DND-41 (cell line): ENCODE measurements at regions not wholly inside any gene's neighbourhood (a gene's known extent, or its start where the extent isn't known, plus 50 kb on each side); places are given as distances from the start of the nearest gene placed in this dataset.

Experiments used
- EZH2 ChIP-seq: IDR thresholded peaks from 3 replicates; pipeline ENCODE4 v1.6.1; 2012; ENCODE audit warnings: borderline replicate concordance, low read depth, mild to moderate bottlenecking, moderate library complexity, low read length, inconsistent platforms; ENCODE audit not compliant: severe bottlenecking
- TF ChIP-seq, protein P1 (sequence below): IDR thresholded peaks from 2 replicates; pipeline ENCODE4 v1.5.1; 2012; ENCODE audit warnings: borderline replicate concordance, low read length, moderate library complexity, mild to moderate bottlenecking; ENCODE audit not compliant: poor library complexity, severe bottlenecking; ENCODE audit errors: extremely low read depth

DNA sequence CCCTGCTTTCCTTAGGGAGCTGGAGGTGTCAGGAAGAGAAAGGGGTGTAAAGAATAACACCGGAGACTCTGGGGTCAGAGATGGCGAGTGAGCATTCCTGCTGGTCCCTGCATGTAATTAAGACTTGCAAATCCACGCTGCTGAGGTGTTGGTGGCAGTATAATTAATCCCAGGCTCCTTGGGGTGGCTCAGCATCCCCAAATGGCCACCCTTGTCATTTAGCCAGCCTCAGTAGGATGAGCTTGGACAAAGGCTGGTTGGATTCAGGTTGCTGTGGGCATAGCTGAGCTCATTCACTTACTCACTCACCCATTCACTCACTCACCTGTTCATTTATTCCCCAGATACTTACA, 174.4 kb upstream of the RPH3A start:
- TF ChIP-seq, protein P1, sequence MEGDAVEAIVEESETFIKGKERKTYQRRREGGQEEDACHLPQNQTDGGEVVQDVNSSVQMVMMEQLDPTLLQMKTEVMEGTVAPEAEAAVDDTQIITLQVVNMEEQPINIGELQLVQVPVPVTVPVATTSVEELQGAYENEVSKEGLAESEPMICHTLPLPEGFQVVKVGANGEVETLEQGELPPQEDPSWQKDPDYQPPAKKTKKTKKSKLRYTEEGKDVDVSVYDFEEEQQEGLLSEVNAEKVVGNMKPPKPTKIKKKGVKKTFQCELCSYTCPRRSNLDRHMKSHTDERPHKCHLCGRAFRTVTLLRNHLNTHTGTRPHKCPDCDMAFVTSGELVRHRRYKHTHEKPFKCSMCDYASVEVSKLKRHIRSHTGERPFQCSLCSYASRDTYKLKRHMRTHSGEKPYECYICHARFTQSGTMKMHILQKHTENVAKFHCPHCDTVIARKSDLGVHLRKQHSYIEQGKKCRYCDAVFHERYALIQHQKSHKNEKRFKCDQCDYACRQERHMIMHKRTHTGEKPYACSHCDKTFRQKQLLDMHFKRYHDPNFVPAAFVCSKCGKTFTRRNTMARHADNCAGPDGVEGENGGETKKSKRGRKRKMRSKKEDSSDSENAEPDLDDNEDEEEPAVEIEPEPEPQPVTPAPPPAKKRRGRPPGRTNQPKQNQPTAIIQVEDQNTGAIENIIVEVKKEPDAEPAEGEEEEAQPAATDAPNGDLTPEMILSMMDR = no peak
- no peak for TF ChIP-seq EZH2
